ENCODE measurements at regions not wholly inside any gene's neighbourhood (a gene's known extent, or its start where the extent isn't known, plus 50 kb on each side); places are given as distances from the start of the nearest gene placed in this dataset.

DNA sequence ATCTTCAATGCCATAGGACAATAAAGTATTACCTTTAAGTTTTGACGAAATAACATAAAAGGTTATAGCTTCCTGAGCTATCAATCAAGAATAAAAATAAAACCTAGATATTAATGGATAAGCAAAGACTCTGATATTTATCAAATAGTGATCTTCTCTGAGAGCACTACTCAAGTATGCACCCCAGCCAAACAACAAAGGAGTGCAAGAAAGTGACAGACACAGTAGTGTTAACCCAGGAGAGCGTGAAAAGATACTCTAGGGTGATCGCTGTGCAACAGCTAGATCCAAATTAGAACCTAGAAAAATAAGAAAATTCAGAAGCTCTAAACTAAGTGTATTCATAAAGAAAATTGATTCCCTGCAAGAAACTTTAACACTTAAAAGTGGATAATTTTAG lies 83.5 kb upstream of the CDYL start:
- no peak for DNase-seq
- Mint-ChIP-seq H3K27me3 (no peaks in the 10 kb centered on the region), H3K9me3 (peaks cover 5% of the 10 kb centered on the region), H3K36me3 (ENCODE audit: low read depth) (no peaks in the 10 kb centered on the region), H3K27ac (no peak overlapping the region), H3K4me1 (no peaks in the 10 kb centered on the region), H3K4me3 (no peak overlapping the region)
- intact Hi-C loops (cut with micrococcal nuclease) = no loop called here

DNA sequence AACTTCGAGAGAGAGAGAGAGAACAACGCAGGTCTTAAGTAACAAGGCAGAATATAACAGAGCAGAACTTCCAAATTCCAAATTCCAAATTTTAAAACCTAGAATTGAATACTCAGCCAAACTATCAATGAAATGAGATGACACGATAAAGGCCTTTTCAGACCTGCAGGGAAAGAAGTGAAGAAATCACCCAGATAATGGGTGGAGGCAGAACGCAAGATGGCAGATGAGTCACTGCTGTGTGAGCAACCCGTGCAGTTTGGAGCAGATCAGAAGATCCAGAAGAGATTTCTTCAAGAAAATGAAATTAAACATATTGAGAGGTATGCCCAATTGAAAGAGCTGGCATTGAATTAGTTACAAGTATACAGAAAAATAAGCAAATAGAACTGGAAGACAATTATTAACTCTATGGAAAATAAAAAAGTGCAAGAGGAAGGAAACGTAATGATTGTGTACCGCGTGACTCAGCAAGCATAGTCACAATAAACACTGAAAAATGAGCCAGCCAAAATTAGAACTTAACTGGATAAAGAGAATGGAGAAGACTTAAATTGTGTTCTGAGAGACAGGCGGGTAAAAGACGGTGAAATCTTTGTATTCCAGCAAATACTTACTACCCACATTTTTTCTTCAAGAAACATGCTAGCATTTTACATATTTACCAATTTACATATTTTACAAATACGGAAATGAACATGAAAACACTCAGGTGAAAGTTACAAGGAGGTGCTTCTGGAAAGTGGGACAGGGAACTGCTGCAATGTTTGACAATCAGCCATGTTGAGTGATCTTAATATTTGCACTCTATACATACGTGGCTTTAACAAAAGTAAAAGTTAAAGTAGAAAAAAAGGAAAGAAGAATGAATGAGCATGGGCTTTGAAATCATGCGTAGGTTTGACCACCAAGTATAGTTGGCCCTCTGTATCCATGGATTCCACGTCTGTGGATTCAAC lies 87.9 kb upstream of the CDYL start:
- intact Hi-C loops (cut with micrococcal nuclease) = no loop called here
- Mint-ChIP-seq H3K27ac (no peak overlapping the region), H3K4me3 (no peak overlapping the region), H3K36me3 (ENCODE audit: low read depth) (no peaks in the 10 kb centered on the region), H3K27me3 (peaks cover 4% of the 10 kb centered on the region), H3K9me3 (peaks cover 5% of the 10 kb centered on the region), H3K4me1 (no peaks in the 10 kb centered on the region)
- no peak for DNase-seq

DNA sequence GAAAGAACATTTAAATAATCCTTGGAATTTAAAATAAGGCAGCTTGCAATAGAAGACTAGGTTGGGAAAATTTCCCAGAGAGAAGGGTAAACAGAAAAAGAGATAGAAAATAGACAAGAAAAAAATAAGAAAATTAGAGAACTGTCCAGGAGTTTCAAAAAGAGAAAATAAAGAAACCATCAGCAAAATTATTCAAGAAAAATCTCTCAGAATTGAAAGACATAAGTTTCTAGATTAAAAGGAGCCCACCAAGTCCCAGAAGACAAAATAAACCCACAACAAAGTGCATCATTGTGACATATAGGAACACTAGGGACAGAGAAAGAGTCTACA lies 88.6 kb upstream of the CDYL start:
- no peak for DNase-seq
- Mint-ChIP-seq H3K36me3 (ENCODE audit: low read depth) (no peaks in the 10 kb centered on the region), H3K9me3 (peaks cover 5% of the 10 kb centered on the region), H3K27ac (no peak overlapping the region), H3K27me3 (peaks cover 4% of the 10 kb centered on the region), H3K4me1 (no peaks in the 10 kb centered on the region), H3K4me3 (no peak overlapping the region)
- intact Hi-C loops (cut with micrococcal nuclease) = no loop called here

DNA sequence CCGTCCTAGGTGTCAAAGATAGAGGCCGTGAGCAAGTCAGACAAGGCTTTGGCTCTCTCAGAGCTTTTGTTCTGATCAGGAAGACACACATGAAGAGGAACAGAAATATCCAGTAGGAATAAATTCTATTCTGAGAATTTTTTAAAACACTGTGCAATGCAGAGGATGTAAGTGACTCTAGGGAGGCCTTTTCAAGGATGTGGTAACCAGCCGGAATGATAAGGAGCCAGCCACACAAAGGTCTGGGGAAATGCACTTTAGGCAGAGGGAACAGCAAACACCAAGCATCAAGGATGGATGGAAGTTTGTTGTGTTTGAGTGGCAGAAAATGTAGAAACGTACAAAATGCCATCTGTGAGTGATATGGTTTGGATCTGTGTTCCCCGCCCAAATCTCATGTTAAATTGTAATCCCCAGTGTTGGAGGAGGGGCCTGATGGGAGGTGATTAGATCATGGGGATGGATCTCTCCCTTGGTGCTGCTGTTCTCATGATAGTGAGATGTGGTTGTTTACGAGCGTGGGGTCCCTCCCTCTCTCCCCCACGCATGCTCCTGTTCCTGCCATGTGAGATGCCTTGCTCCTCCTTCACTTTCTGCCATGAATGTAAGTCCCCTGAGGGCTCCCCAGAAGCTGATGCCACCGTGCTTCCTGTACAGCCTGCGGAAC lies 93.6 kb upstream of the CDYL start:
- Mint-ChIP-seq H3K9me3 (no peaks in the 10 kb centered on the region), H3K27ac (no peak overlapping the region), H3K4me3 (no peak overlapping the region), H3K4me1 (no peaks in the 10 kb centered on the region), H3K36me3 (ENCODE audit: low read depth) (no peaks in the 10 kb centered on the region), H3K27me3 (peaks cover 4% of the 10 kb centered on the region)
- intact Hi-C loops (cut with micrococcal nuclease) = no loop called here
- no peak for DNase-seq

DNA sequence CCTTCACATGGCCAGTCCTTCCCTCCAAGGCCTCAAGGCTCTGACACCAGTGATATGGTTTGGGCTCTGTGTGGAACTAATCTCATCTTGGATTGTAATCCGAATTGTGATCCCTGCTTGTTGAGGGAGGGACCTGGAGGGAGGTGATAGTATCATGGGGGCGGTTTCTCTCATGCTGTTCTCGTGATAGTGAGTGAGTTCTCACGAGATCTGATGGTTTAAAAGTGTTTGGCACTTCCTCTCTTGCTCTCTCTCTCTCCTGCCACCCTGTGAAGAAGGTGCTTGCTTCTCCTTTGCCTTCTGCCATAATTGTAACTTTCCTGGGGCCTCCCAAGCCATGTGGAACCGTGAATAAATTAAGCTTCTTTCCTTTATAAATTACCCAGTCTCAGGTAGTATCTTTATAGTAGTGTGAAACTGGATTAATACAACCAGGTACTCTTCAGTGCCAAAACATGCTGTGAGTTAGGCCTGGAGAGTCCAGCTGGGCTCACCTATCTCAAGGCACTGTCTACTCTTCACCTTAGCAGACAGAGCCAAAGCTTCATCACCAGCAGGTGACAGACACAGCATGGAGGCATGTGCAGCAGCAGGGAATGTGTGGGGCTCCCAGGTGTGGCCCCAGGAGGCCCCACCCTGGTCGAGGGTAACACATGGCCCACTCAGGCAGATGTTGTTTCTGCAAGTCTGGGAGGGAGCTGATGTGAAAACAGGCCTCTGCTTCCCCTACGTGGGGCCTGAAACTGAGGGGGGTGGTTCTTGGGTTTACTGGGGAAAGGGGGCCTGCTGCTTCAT lies 97.5 kb upstream of the CDYL start:
- H3K4me1 Mint-ChIP-seq = no peaks in the 10 kb centered on the region
- intact Hi-C loops (cut with micrococcal nuclease) = no loop called here

DNA sequence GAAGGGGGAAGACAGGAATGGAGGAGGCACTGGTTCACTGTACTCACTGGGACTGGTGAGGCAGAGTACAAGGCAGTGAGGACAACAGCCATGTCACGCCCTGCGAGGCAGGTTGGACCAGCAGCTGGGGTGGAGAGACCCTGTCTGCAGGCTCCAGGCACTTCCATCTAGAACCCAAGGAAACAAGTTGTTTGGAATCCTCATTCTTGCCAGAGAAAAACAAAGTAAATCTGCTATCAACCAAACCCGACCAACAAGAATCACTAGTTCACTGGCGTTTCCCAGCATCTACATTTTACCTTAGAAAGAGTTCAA lies 98.5 kb upstream of the CDYL start:
- Mint-ChIP-seq H3K4me1 (no peaks in the 10 kb centered on the region), H3K4me3 (no peak overlapping the region), H3K27me3 (no peaks in the 10 kb centered on the region), H3K36me3 (ENCODE audit: low read depth) (no peaks in the 10 kb centered on the region), H3K9me3 (no peaks in the 10 kb centered on the region), H3K27ac (no peak overlapping the region)
- no peak for DNase-seq
- intact Hi-C loops (cut with micrococcal nuclease) = no loop called here

More for the DNA sequence above, 97.5 kb upstream of the CDYL start:
- Mint-ChIP-seq H3K4me3 (no peak overlapping the region), H3K36me3 (ENCODE audit: low read depth) (no peaks in the 10 kb centered on the region), H3K9me3 (no peaks in the 10 kb centered on the region), H3K27ac (no peak overlapping the region), H3K27me3 (peaks cover 4% of the 10 kb centered on the region)
- DNase-seq = no peak

DNA sequence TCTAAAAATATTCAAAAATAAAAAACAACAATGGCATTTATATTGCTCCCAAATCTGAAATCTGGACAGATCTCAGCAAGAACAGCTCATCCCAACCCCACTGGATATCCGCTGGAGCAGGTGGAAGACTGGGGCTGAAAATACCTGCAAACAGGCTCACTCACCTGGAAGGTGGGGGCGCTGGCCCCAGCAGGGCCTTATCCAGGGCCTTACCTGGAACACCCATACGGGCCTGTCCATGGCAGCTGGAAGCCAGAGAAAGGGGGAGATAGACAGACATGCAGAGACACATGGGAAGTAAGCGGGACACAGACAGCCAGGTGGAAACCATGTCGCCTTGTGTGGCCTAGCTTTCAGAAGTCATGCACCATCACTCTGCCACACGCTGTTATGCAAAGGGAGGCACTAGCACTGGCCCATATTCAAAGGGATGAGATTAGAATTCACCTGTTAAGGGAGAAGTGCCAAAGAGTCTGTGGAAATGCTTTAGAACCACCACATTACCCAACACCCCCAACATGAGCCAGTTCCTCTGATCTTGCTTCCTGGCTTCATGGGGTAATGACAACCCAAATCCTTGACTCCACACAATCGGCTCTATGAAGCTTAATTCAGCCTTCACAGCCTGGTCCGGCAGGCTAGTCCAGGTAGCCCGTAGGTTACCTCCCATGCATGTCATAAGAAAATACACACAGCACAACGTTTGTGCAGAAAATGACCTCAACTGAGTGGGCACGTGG lies 99.0 kb upstream of the CDYL start:
- DNase-seq = no peak
- no peaks in the 10 kb centered on the region for H3K4me1 Mint-ChIP-seq
- H3K9me3 Mint-ChIP-seq = no peaks in the 10 kb centered on the region
- no peak overlapping the region for H3K4me3 Mint-ChIP-seq
- intact Hi-C loops (cut with micrococcal nuclease) = no loop called here
- no peaks in the 10 kb centered on the region for H3K27me3 Mint-ChIP-seq
- no peaks in the 10 kb centered on the region for H3K36me3 Mint-ChIP-seq (ENCODE audit: low read depth)
- no peak overlapping the region for H3K27ac Mint-ChIP-seq

DNA sequence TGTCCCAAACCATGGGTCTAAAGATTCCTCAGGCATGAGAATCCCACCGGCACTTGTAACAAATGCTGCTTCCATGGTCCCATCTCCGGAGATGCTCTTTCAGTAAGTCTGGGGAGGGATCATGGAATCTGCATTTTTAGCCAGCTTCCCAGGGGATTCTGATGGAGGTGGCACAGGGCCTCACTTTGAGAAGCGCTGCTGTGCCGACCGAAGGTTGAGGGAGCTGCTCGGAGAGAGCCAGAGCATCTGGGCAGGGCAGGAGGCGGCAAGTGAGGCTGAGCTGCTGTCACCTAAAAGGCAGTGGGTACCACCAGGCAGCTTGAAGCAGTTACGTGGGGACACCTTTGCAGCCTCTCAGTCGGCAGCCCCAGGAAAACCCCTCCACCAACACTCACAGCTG lies 100.2 kb upstream of the CDYL start:
- intact Hi-C loops (cut with micrococcal nuclease) = no loop called here
- Mint-ChIP-seq H3K27me3 (no peaks in the 10 kb centered on the region), H3K36me3 (ENCODE audit: low read depth) (no peaks in the 10 kb centered on the region), H3K27ac (no peak overlapping the region), H3K9me3 (no peaks in the 10 kb centered on the region), H3K4me1 (no peaks in the 10 kb centered on the region), H3K4me3 (no peak overlapping the region)
- DNase-seq = no peak

DNA sequence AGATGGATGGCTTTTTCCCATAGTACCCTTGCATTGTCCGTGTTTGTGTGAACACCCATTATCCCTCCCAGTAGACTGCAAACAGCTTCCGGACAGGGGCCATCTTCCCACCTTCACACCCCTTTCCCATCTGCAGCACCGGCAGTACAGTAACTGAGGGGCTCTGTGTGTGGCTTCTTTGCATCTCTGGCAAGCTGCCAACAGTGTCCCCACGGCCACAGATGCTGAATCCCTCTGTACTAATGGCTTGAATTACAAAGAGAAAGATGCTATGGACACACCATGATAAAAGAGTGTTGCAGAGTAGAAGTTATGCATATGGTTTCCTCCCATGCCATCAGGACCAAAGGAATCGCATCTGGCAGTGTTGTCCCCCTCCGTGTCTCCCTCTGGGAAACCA lies 101.1 kb upstream of the CDYL start:
- intact Hi-C loops (cut with micrococcal nuclease) = no loop called here

DNA sequence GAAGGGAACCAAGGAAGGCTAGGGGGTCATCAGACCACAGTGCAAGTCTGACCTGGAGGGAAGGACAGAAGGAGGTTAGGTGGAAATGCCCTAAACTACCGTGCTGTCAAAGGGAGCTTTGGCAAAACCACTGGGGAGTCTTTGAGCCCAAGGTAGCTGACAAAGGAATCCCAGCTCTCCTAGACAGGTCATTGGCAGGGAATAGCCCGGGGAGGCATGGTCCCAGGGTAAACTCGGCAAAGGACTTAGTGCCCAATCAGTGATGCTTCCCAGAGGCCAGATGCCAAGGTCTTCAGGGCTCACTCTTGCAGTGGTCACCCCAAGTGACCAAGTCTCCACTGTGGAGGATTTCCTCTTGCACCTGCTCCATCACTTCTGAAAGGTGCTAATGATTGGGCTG lies 102.3 kb upstream of the CDYL start:
- intact Hi-C loops (cut with micrococcal nuclease) = no loop called here
- Mint-ChIP-seq H3K36me3 (ENCODE audit: low read depth) (no peaks in the 10 kb centered on the region), H3K4me3 (no peak overlapping the region), H3K27me3 (no peaks in the 10 kb centered on the region), H3K4me1 (no peaks in the 10 kb centered on the region), H3K27ac (no peak overlapping the region), H3K9me3 (no peaks in the 10 kb centered on the region)
- DNase-seq = no peak

More for the DNA sequence above, 101.1 kb upstream of the CDYL start:
- Mint-ChIP-seq H3K4me3 (no peak overlapping the region), H3K27me3 (no peaks in the 10 kb centered on the region), H3K27ac (no peak overlapping the region), H3K4me1 (no peaks in the 10 kb centered on the region), H3K36me3 (ENCODE audit: low read depth) (no peaks in the 10 kb centered on the region), H3K9me3 (no peaks in the 10 kb centered on the region)
- DNase-seq = no peak

DNA sequence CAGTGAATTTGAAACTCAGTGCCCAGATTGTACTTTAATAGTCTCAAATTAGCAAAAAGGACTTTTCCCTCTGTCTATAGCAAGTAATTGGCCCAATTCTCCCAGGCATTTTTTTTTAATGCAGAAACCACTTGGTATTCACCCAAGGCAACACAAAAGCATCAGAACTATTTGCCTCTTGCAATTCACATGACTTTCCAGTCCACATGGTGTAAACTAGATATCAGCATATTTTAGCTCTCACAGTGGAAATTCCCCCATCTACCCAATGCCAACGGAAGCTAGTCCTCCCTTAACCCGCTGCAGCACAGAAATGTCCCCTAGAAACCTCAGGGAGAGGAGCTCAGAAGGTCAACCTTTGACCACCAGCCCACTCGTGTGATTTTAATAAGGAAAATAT lies 103.4 kb upstream of the CDYL start:
- H3K4me1 Mint-ChIP-seq = no peaks in the 10 kb centered on the region
- H3K9me3 Mint-ChIP-seq = no peaks in the 10 kb centered on the region
- DNase-seq = no peak
- intact Hi-C loops (cut with micrococcal nuclease) = no loop called here
- H3K27ac Mint-ChIP-seq = no peak overlapping the region
- no peaks in the 10 kb centered on the region for H3K36me3 Mint-ChIP-seq (ENCODE audit: low read depth)
- no peak overlapping the region for H3K4me3 Mint-ChIP-seq
- H3K27me3 Mint-ChIP-seq = no peaks in the 10 kb centered on the region

DNA sequence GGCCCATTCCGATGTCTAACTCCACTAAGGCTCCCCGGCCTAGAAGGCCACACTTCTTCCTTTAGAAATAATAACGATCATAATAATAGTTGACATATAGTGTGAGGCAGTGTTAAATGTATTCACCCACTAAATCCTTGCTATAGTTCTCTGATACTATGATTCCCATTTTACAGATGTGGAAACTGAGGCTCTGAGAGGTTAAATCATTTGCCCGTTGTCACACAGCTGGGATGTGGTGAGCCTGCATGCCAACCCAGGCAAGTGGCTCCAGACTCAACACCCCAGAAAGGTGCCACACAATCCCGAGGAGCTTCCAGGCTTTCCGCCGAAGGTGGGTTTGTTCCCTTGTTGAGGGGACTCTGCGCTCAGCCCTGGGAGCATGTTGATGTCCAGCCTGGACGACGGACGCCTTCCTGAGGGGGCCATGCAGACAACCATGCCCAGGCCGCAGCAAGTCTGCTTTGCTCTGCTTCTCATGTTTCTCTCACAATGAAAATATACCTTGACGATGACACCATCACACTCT lies 104.6 kb upstream of the CDYL start:
- H3K27me3 Mint-ChIP-seq = peaks cover under 1% of the 10 kb centered on the region
- H3K4me1 Mint-ChIP-seq = no peaks in the 10 kb centered on the region
- H3K36me3 Mint-ChIP-seq (ENCODE audit: low read depth) = no peaks in the 10 kb centered on the region
- H3K9me3 Mint-ChIP-seq = no peaks in the 10 kb centered on the region
- DNase-seq = no peak
- H3K27ac Mint-ChIP-seq = no peak overlapping the region
- H3K4me3 Mint-ChIP-seq = no peak overlapping the region
- intact Hi-C loops (cut with micrococcal nuclease) = no loop called here

DNA sequence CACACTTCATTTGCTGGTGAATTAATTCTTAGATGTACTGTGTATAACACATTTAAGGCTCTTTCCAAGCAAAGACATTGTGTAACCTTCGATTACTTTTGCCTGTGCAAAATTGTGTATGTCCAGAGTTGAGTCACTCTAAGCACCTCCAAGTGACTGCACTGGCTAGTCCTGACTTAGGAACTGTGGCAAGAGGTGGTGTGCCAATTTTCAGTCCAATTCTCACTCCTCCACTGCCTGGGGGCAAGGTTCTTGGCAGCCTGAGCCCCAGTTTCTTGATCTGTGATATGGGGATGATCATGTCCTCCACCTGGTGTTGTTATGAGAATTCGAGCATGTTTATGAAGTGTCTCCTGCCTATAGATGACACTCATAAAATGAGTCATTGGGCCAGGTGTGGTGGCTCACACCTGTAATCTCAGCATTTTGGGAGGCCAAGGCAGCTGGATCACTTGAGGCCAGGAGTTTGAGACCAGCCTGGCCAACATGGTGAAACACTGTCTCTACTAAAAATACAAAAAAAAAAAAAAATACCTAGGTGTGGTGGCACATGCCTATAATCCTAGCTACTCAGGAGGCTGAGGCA lies 105.3 kb upstream of the CDYL start:
- no peak for DNase-seq
- no peaks in the 10 kb centered on the region for H3K36me3 Mint-ChIP-seq (ENCODE audit: low read depth)
- H3K27me3 Mint-ChIP-seq = peaks cover 2% of the 10 kb centered on the region
- no peaks in the 10 kb centered on the region for H3K4me1 Mint-ChIP-seq
- no peak overlapping the region for H3K27ac Mint-ChIP-seq
- intact Hi-C loops (cut with micrococcal nuclease) = no loop called here
- no peaks in the 10 kb centered on the region for H3K9me3 Mint-ChIP-seq
- no peak overlapping the region for H3K4me3 Mint-ChIP-seq
